Heart right ventricle (tissue), 16 donors: ENCODE measurements at regions not wholly inside any gene's neighbourhood (a gene's known extent, or its start where the extent isn't known, plus 50 kb on each side); places are given as distances from the start of the nearest gene placed in this dataset.
A peak's percentile ranks its signal among the peaks of the same experiment; 100 is the strongest.

Experiments used
- ATAC-seq, 8 donors: fragments of 200-7000 bp; cut with Tn5 transposase; one replicate each; pipeline ENCODE4 v1.9.1; 2020; ENCODE audit warnings: mild to moderate bottlenecking in 8 of 8, moderate library complexity in 8 of 8, moderate number of reproducible peaks in 1 of 8
- DNase-seq, 2 donors: peaks; one replicate each; pipeline ENCODE4 v3.0.0-alpha.2; 2020
- H3K27ac ChIP-seq, 10 donors: fragments of 200-600 bp; sonication (generic) in 2 of 10; one replicate each; pipeline versions ENCODE4 v1.5.0 to v1.8.0; 2020 to 2022; ENCODE audit warnings: mild to moderate bottlenecking in 3 of 10
- H3K27me3 ChIP-seq, 7 donors: fragments of 200-600 bp; one replicate each; pipeline ENCODE4 v1.8.0; 2021 to 2022; ENCODE audit warnings: mild to moderate bottlenecking in 2 of 7
- H3K36me3 ChIP-seq, 9 donors: fragments of 200-600 bp; sonication (generic) in 1 of 9; one replicate each; pipeline versions ENCODE4 v1.5.0 to v1.8.0; 2020 to 2022; ENCODE audit warnings: mild to moderate bottlenecking in 2 of 9
- H3K4me1 ChIP-seq, 9 donors: fragments of 200-600 bp; sonication (generic) in 1 of 9; one replicate each; pipeline versions ENCODE4 v1.5.0 to v1.8.0; 2020 to 2022; ENCODE audit warnings: mild to moderate bottlenecking in 4 of 9
- H3K4me3 ChIP-seq, 10 donors: fragments of 200-600 bp; sonication (generic) in 2 of 10; one replicate each; pipeline versions ENCODE4 v1.5.0 to v1.8.0; 2020 to 2022; ENCODE audit warnings: mild to moderate bottlenecking in 7 of 10, moderate library complexity in 2 of 10
- H3K9me3 ChIP-seq, 11 donors: fragments of 200-600 bp in 10 of 11; sonication (generic) in 2 of 11; one replicate each; pipeline versions ENCODE4 v1.5.0 to v1.8.0; 2013 to 2022; ENCODE audit warnings: mild to moderate bottlenecking in 2 of 11, control low read depth in 1 of 11, moderate library complexity in 1 of 11
- WGBS, 2 donors: extraction: QIAGEN DNeasy Blood & Tissue Kit; methylation state at CpG; one replicate each; pipeline ENCODE4 v1.1.7; 2013; ENCODE audit warnings: inconsistent platforms in 1 of 2; 5-methylcytosine and 5-hydroxymethylcytosine counted together
- intact Hi-C, 10 donors: fragments of 100-400 bp; cut with DNase I; formaldehyde crosslinking; loops; one replicate each; pipeline versions ENCODE4 v1.11.1 to v1.14.2; 2022
- TF ChIP-seq, protein P1 (sequence below), 9 donors: fragments of 200-600 bp; sonication (generic) in 2 of 9; IDR thresholded peaks; one replicate each; pipeline versions ENCODE4 v1.5.0 to v1.8.0; 2021 to 2022; ENCODE audit warnings: antibody characterized with exemption in 9 of 9, mild to moderate bottlenecking in 5 of 9, moderate library complexity in 1 of 9
- donor health status: Arrhythmogenic right ventricular cardiomyopathy.
- donor health status: ischemic (EF 13 %, LVEDD 7.1; RV severe dilation, severe dysfunction).
- donor health status: healthy with polysubstance abuse.
- donor health status: DM: no; HTN: yes; CAD: no.
- donor health status: DM: no; HTN: no; CAD: no.
- donor health status: ischemic (EF 25% LVEDD 6.9; RV normal size, moderate dysfunction).
- donor health status: ischemic (EF 25% LVEDD 5.7; RV mildly dilated, moderate dysfunction).
- donor health status: healthy.
- donor health status: DM: yes; HTN: yes; CAD: no.
- donor health status: Ischemic cardiomyopathy.
- donor health status: ischemic (EF 35%, LVEDD 5.7; RV mildly dilated, moderate dysfunction).
- donor health status: nonischemic (EF 11% LVEDD 7.7; RV severe dilation, severe dysfunction).
- donor health status: DM: yes; HTN: yes; CAD: no.
- donor health status: PGD.
- donor health status: ischemic (EF 29% LVEDD 5.4; RV normal size, mild dysfunction).
- donor health status: nonischemic (EF 23%, LVEDD 6.1; RV moderate dilation, normal function).

DNA sequence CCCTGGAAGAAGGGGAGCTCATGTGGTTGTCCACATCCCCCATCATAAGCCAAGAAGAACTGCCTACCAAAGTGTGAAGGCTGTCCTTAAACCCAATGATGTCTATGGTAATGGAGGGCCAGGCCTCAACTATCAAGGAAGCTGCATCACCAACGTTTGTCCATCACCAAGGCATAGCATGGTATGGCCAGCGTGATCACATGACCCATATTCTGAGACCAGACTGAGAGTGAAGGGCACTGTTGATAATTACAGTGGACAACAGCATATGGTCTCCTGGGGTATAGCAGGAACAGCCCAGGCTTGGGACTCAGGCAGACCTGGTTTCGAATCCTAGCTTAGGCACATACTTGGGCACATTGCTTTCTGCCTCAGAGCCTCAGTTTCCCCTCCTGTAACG, 218.2 kb upstream of the RREB1 start:
- no peak for DNase-seq
- Histone ChIP-seq H3K4me3 (no peak overlapping the region), H3K27me3 (no peaks in the 10 kb centered on the region), H3K9me3 (no peaks in the 10 kb centered on the region), H3K27ac (peak overlapping the region in 1 of 10 donors; percentile 78), H3K36me3 (no peaks in the 10 kb centered on the region), H3K4me1 (peaks cover 9 to 75% (median 38%) of the 10 kb centered on the region in 9 donors)
- ATAC-seq, result no peak
- intact Hi-C loops, result no loop called here
- 76 to 81% methylated on average over 4 of the region's 4 CpGs for WGBS, 2 donors
- TF ChIP-seq, protein P1, sequence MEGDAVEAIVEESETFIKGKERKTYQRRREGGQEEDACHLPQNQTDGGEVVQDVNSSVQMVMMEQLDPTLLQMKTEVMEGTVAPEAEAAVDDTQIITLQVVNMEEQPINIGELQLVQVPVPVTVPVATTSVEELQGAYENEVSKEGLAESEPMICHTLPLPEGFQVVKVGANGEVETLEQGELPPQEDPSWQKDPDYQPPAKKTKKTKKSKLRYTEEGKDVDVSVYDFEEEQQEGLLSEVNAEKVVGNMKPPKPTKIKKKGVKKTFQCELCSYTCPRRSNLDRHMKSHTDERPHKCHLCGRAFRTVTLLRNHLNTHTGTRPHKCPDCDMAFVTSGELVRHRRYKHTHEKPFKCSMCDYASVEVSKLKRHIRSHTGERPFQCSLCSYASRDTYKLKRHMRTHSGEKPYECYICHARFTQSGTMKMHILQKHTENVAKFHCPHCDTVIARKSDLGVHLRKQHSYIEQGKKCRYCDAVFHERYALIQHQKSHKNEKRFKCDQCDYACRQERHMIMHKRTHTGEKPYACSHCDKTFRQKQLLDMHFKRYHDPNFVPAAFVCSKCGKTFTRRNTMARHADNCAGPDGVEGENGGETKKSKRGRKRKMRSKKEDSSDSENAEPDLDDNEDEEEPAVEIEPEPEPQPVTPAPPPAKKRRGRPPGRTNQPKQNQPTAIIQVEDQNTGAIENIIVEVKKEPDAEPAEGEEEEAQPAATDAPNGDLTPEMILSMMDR (IDR thresholded peaks at IDR 0.05), result no peak

- DNase-seq, result peak; percentile 48 to 62
These were observed 217.3 kb upstream of the RREB1 start for GRCh38 chr6:6890400-6890858.

GRCh38 chr6:6891125-6891721, 216.5 kb upstream of the RREB1 start:
- Histone ChIP-seq H3K4me1 (peaks cover 9 to 58% (median 32%) of the 10 kb centered on the region in 9 donors), H3K9me3 (no peaks in the 10 kb centered on the region), H3K27ac (peak overlapping the region in 9 of 10 donors; percentile 64 to 85 (median 80)), H3K36me3 (no peaks in the 10 kb centered on the region), H3K27me3 (no peaks in the 10 kb centered on the region), H3K4me3 (no peak overlapping the region)
- peak in 1 of 8 donors; percentile 45 for ATAC-seq
- WGBS, 2 donors, result 77 to 79% methylated on average over 8 of the region's 8 CpGs
- intact Hi-C loops, result loop anchor here in 6 of 10 donors (5.0 to 10.0 kb wide), 5 partner anchors 66 to 354 kb away; no protein-coding TSS in a partner anchor
- TF ChIP-seq, protein P1 (IDR thresholded peaks at IDR 0.05), result no peak
- no peak for DNase-seq

More at GRCh38 chr6:6890400-6890858, 217.3 kb upstream of the RREB1 start:
- intact Hi-C loops, result loop anchor here in 6 of 10 donors (5.0 to 10.0 kb wide), 5 partner anchors 66 to 354 kb away; no protein-coding TSS in a partner anchor
- Histone ChIP-seq H3K36me3 (no peaks in the 10 kb centered on the region), H3K9me3 (no peaks in the 10 kb centered on the region), H3K27me3 (no peaks in the 10 kb centered on the region), H3K4me3 (peak overlapping the region in 1 of 10 donors; percentile 0), H3K27ac (peak overlapping the region in 8 of 10 donors; percentile 7 to 85 (median 78)), H3K4me1 (peaks cover 9 to 66% (median 36%) of the 10 kb centered on the region in 9 donors)
- 12 to 14% methylated on average over 6 of the region's 6 CpGs for WGBS, 2 donors
- TF ChIP-seq, protein P1 (IDR thresholded peaks at IDR 0.05), result no peak
- peak; percentile 30 to 72 (median 52) for ATAC-seq

GRCh38 chr6:6891949-6892461, 215.8 kb upstream of the RREB1 start:
- H3K4me1 ChIP-seq, result peaks cover 9 to 55% (median 32%) of the 10 kb centered on the region in 9 donors
- WGBS, 2 donors, result 83 to 87% methylated on average over 6 of the region's 6 CpGs
- H3K27me3 ChIP-seq, result no peaks in the 10 kb centered on the region
- no peaks in the 10 kb centered on the region for H3K36me3 ChIP-seq
- peak overlapping the region; percentile 64 to 86 (median 80) for H3K27ac ChIP-seq
- ATAC-seq (peak in 1 of 8 donors; percentile 23), DNase-seq (no peak)
- H3K9me3 ChIP-seq, result no peaks in the 10 kb centered on the region
- intact Hi-C loops, result loop anchor here in 6 of 10 donors (5.0 to 10.0 kb wide), 5 partner anchors 67 to 353 kb away; no protein-coding TSS in a partner anchor
- TF ChIP-seq, protein P1 (IDR thresholded peaks at IDR 0.05), result no peak
- H3K4me3 ChIP-seq, result no peak overlapping the region
